TTC549 (cell line): ENCODE measurements at regions not wholly inside any gene's neighbourhood (a gene's known extent, or its start where the extent isn't known, plus 50 kb on each side); places are given as distances from the start of the nearest gene placed in this dataset.

ENCODE experiments used
- FAIRE-seq: peaks from 2 replicates; lab custom pipeline; 2012; peaks lifted over from hg19 to GRCh38; lab: Jason Lieb, UNC

DNA sequence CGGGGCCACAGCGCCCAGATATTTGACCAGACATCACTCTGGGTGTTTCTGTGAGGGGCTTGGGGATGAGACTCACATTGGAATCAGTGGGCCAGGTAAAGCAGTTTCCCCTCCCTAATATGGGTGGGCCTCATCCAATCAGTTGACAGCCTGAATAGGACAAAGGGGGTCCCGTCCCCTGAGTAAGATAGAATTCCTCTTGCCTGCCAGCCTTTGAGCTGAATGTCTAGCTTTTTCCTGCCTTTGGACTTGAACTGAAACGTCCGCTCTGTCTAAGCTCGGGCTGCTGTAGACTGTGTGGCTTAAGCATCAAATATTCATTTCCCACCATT, 88.8 kb upstream of the DIO3 start:
- no peak for FAIRE-seq

- FAIRE-seq = no peak
Observed at GRCh38 chr14:101473045-101473729, 88.1 kb upstream of the DIO3 start.

- no peak for FAIRE-seq
Observed at GRCh38 chr14:101473795-101474562, 87.3 kb upstream of the DIO3 start.

DNA sequence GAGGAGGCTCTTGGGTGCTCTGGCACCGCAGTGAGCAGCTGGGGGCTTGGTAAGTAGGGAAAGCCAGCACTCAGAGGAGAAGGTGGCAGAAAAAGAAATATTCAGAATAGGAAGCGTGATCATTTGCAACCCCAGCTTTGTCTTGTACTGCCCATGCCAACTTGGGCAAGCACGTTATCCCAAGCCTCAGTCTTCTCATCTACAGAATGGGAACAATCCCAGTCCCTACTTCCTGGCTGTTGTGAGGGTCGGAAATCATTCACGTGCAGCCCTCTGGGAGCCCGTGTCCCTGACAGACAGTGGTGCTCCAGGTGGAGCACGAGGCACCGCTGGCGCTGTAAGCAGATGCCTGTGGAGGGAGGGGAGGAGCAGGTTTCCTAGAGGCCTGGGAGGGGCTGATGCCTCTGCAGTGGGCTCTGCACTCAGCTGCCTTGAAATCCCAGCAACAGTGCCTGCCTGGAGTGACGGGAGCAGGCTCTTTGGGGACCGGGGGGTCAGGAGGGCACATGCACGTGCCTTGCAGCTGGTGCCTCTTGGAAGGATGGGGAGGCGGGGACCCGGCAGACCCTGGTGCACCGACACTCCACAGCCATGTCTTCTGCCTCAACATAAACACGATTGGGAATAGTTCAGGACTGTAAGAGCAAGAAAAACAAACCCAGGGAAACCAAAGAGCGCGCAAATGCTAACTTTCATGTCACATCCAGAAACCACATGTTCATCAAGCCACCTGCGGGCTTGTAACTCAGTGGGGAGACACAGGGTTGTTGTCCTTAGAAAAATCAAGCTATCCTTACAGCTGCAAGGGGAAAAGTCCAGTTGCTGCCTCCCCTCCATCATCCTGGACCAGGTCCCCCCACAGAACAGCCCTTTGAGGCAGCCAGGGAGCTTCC, 86.5 kb upstream of the DIO3 start:
- no peak for FAIRE-seq

DNA sequence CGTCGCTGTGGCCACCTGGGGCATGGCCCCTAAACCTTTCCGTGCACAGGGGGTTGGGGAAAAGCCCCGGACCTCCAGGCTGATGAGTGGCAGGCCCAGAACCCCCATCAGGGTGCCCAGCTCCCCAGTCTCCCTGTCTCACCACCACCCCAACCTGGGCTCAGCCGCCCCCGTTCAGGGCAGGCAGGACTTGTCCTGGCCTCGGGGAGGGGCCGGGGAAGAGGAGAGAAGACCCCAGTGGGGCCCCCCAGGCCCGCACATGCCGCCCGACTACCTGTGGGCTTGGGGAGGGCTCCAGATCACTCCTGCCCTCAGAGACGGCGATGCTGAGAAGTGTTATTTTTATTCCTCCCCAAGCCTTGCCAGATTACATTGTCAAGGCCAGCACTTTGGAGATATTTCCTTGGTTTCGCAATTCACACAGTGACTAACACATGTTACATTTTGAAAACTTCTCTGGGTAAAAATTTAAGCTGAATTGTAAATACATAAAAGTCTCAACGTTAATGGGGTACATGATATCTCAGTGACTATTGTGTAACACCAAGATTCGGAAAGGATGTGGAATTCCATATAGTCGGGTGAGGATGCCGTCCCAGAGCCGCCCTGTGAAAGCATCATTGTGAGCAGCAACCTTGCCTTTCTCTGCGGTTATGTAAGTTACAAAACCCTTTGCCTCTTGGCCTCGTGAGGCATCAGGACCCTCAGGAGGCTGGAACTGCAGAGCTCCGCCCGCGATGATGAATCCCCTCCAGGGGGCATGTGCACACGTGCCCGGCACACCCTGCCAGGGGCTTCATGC, 85.6 kb upstream of the DIO3 start:
- no peak for FAIRE-seq

DNA sequence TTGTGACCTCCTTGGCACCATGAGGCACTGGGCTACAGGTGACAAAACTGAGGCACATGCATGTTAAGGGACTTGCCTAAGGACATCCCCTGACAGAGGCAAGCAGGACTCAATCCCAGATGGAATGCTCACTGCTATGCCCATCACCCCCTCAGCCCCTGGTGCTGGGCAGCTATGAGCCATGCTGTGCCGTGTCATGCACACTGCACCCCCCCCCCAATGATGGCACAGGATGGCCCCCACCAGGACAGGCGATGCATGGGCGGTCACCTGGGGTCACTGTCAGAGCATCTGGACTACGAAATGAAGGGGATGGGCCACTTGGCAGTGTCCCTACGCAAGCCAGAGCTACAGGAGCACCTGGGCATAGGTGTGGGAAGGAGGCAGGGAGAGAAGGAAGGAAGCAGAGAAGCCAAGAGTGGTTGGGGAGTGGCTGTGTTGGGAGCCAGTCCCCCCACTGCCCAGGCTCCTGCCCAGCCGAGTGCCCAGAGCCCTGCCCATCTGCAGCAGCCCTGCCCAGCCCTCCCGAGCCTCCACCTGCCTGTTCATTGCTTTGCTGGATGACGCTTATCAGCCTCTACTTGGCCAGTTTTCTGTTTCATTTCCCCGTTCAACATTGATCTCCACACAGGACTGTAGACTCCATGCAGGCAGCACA, 84.9 kb upstream of the DIO3 start:
- no peak for FAIRE-seq

- no peak for FAIRE-seq
Observed at GRCh38 chr14:101476916-101477553, 84.3 kb upstream of the DIO3 start.

DNA sequence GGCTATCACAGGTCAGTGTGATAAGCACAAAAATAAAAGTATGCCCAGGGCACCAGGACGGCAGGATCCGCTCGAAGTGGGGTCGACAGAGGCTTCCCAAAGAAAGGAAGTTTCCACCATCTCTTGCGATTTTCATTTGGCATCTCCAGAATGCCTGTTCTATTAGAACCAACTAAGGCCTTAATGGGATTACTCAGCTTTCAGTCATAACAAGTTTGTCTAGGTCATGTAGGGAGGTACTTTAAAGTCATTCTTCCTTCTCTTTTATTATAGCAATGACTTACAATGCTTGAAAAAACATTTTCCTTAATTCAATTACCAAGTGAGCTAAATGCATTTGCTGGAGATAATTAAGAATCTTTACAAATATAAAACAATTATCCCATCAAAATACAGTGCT, 83.6 kb upstream of the DIO3 start:
- no peak for FAIRE-seq

DNA sequence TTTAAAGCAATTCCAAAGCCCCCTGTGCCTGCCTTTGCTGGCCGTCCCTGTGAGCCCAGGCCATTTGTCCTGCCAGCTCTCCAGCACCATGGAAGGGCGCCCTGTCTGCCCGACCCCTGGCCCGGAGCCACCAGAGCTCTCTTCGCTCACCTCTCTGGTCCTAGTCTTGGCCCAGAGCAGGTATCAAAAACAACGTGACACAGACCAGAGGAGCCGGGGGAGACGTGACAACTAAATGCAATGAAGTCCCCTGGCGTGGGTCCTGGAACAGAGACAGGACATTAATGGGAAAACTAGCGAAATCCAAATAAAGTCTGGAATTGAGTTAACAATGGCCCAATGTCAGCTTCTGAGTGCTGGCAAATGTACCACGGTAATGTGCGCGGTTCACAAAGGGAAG, 83.2 kb upstream of the DIO3 start:
- no peak for FAIRE-seq

GRCh38 chr14:101478796-101479410, 82.4 kb upstream of the DIO3 start:
- no peak for FAIRE-seq

GRCh38 chr14:101480022-101480746, 81.1 kb upstream of the DIO3 start:
- no peak for FAIRE-seq

- FAIRE-seq = no peak
Observed at GRCh38 chr14:101480747-101481530, 80.4 kb upstream of the DIO3 start.

DNA sequence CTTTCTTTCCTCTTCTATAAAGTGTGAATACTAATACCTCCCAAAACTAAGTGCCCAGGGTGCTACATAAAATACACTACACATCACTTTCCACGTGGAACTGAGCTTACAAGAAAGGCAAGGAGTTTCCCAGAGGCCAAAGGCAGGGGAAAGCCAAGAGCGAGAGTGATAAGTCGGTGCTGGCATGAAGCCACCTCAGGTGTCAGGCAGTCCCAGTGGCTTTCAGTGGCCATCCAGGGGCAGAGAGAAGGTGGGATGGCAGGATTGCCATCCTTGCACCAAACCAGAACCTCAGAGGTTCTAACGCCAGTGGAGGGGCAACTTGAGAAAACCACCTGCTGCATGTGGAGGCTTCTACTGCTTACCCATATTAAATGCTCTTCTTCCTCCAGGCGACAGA, 79.7 kb upstream of the DIO3 start:
- FAIRE-seq = no peak

GRCh38 chr14:101482066-101482465, 79.2 kb upstream of the DIO3 start:
- no peak for FAIRE-seq

DNA sequence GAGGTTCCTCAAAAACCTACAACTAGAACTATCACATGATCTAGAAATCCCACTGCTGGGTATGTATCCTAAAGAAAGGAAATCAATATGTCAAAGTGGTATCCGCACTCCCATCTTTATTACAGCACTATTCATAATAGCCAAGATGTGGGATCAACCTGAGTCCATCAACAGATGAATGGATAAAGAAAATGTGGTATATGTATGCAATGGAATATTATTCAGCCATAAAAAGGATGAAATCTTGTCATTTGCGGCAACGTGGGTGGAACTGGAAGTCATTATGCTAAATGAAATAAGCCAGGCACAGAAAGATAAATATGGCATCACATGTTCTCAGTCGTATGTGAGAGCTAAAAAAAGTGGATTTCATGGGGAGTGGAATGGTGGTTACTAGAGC, 77.5 kb upstream of the DIO3 start:
- FAIRE-seq = no peak

GRCh38 chr14:101489092-101489760, 72.1 kb upstream of the DIO3 start:
- FAIRE-seq = no peak

DNA sequence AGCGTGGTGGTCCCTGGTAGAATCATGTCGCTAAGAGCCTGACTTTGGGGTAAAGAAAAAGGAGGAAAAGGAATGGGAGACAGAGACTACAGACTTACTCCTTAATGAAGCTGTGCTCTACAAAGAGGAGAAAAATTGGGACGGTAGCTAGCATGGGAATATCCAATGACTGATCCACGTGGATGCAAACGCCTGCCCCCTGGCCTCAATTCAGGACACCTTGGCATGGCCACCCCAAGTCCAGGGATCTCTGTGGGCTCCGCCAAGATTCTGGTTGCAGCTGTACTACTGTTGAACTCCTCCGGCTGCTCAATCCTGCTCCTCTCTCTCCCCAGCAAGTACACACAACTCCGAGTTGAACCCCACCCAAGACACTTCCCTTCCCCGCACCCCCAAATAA, 70.5 kb upstream of the DIO3 start:
- no peak for FAIRE-seq

- FAIRE-seq = no peak
Observed at GRCh38 chr14:101491841-101492240, 69.5 kb upstream of the DIO3 start.

DNA sequence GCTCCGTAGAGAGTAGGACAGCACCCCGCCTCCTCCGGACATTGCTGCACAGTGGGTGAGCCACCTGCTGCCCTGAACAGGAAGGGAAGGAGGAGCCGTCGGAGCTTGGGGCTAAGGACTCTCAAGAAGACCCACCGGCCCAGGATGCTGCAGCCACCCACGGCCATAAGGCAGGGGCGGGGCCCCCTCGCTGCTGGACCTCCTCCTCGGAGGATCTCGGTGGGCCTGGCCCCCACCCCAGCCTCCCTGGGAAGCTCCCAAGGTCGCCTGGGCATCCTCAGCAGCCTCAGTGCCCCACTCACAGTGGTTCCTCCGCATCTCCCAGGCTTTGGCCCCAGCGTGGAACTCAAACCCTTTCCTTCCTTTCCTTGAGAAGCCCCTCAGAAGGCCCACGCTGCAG, 68.6 kb upstream of the DIO3 start:
- FAIRE-seq = no peak
